ENCODE measurements at regions not wholly inside any gene's neighbourhood (a gene's known extent, or its start where the extent isn't known, plus 50 kb on each side); places are given as distances from the start of the nearest gene placed in this dataset.

GRCh38 chr14:82779301-82779700, 1245.6 kb upstream of the SEL1L start:
- Histone ChIP-seq H3K36me3 (no peaks in the 10 kb centered on the region), H3K4me1 (ENCODE audit: control insufficient read depth in 1 of 2, insufficient read depth in 1 of 2, low read depth in 1 of 2, low read length in 1 of 2) (no peaks in the 10 kb centered on the region), H3K27me3 (no peaks in the 10 kb centered on the region), H3K4me3 (ENCODE audit: low read depth in 1 of 2, low read length in 1 of 2) (no peak overlapping the region), H3K9me3 (no peaks in the 10 kb centered on the region), H3K27ac (no peak overlapping the region)
- TF ChIP-seq CTCF (IDR thresholded peaks at IDR 0.05), result no peak

- no peaks in the 10 kb centered on the region for H3K27me3 ChIP-seq
- H3K4me1 ChIP-seq (ENCODE audit: control insufficient read depth in 1 of 2, insufficient read depth in 1 of 2, low read depth in 1 of 2, low read length in 1 of 2), result no peaks in the 10 kb centered on the region
- H3K4me3 ChIP-seq (ENCODE audit: low read depth in 1 of 2, low read length in 1 of 2), result no peak overlapping the region
- H3K27ac ChIP-seq, result no peak overlapping the region
- H3K36me3 ChIP-seq, result no peaks in the 10 kb centered on the region
- H3K9me3 ChIP-seq, result no peaks in the 10 kb centered on the region
- TF ChIP-seq CTCF (IDR thresholded peaks at IDR 0.05), result no peak
Observed at GRCh38 chr14:82785756-82786482, 1252.3 kb upstream of the SEL1L start.

- H3K9me3 ChIP-seq, result no peaks in the 10 kb centered on the region
- no peak overlapping the region for H3K4me3 ChIP-seq (ENCODE audit: low read depth in 1 of 2, low read length in 1 of 2)
- no peaks in the 10 kb centered on the region for H3K36me3 ChIP-seq
- H3K4me1 ChIP-seq (ENCODE audit: control insufficient read depth in 1 of 2, insufficient read depth in 1 of 2, low read depth in 1 of 2, low read length in 1 of 2), result no peaks in the 10 kb centered on the region
- no peak overlapping the region for H3K27ac ChIP-seq
- H3K27me3 ChIP-seq, result no peaks in the 10 kb centered on the region
- no peak for TF ChIP-seq CTCF (IDR thresholded peaks at IDR 0.05)
Observed at GRCh38 chr14:82786483-82786880, 1252.8 kb upstream of the SEL1L start.

DNA sequence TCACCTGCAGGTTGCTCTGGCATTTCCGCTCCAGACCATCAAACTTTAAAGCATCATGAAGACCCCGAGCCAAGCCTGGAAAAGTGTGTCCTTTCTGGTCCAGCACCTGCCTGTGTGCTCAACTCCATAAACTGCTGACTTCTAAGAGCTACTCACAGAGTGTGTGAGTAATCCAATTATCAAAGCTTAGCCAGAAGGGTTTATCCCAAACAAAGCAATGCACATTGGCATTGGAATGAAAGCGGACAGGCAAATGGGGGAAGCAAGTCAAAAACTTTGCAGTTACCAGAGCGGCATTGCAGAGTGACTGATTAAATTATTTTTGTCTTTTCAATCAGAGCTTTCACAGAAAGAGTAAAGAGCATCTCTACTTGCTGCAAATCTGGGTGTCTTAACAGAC, 1262.4 kb upstream of the SEL1L start:
- Histone ChIP-seq H3K4me1 (ENCODE audit: control insufficient read depth in 1 of 2, insufficient read depth in 1 of 2, low read depth in 1 of 2, low read length in 1 of 2) (no peaks in the 10 kb centered on the region), H3K9me3 (no peaks in the 10 kb centered on the region), H3K27me3 (no peaks in the 10 kb centered on the region), H3K36me3 (no peaks in the 10 kb centered on the region), H3K4me3 (ENCODE audit: low read depth in 1 of 2, low read length in 1 of 2) (no peak overlapping the region), H3K27ac (no peak overlapping the region)
- TF ChIP-seq CTCF (IDR thresholded peaks at IDR 0.05), result no peak

GRCh38 chr14:82798276-82798675, 1264.6 kb upstream of the SEL1L start:
- Histone ChIP-seq H3K27ac (no peak overlapping the region), H3K36me3 (no peaks in the 10 kb centered on the region), H3K4me3 (ENCODE audit: low read depth in 1 of 2, low read length in 1 of 2) (no peak overlapping the region), H3K9me3 (no peaks in the 10 kb centered on the region), H3K4me1 (ENCODE audit: control insufficient read depth in 1 of 2, insufficient read depth in 1 of 2, low read depth in 1 of 2, low read length in 1 of 2) (no peaks in the 10 kb centered on the region), H3K27me3 (no peaks in the 10 kb centered on the region)
- TF ChIP-seq CTCF (IDR thresholded peaks at IDR 0.05), result no peak
